Suprapubic skin (tissue), 4 donors: ENCODE measurements at regions not wholly inside any gene's neighbourhood (a gene's known extent, or its start where the extent isn't known, plus 50 kb on each side); places are given as distances from the start of the nearest gene placed in this dataset.

ENCODE experiments used
- CTCF ChIP-seq, 2 donors: fragments of 200-600 bp in 1 of 2; fragments of 450-650 bp in 1 of 2; sonication (generic) in 1 of 2; IDR thresholded peaks; one replicate each; pipeline ENCODE4 v1.5.1; 2016 to 2019; ENCODE audit warnings: antibody characterized with exemption in 2 of 2, mild to moderate bottlenecking in 1 of 2, moderate library complexity in 1 of 2
- POLR2A ChIP-seq, 2 donors: fragments of 450-650 bp; IDR thresholded peaks; one replicate each; pipeline ENCODE4 v1.6.1; 2017; ENCODE audit warnings: antibody characterized with exemption in 2 of 2, mild to moderate bottlenecking in 2 of 2, moderate library complexity in 2 of 2
- POLR2AphosphoS5 ChIP-seq, 3 donors: sonication (generic); formaldehyde crosslinking; IDR thresholded peaks; one replicate each; pipeline ENCODE4 v1.6.1; 2017; ENCODE audit warnings: antibody characterized with exemption in 3 of 3

- TF ChIP-seq CTCF (IDR thresholded peaks at IDR 0.05) (no peak), POLR2A (IDR thresholded peaks at IDR 0.05) (no peak), POLR2AphosphoS5 (IDR thresholded peaks at IDR 0.05) (no peak)
These were observed 135.9 kb upstream of the HMCN1 start for GRCh38 chr1:185598332-185598731.
